Heart right ventricle (tissue), 16 donors: ENCODE measurements at regions not wholly inside any gene's neighbourhood (a gene's known extent, or its start where the extent isn't known, plus 50 kb on each side); places are given as distances from the start of the nearest gene placed in this dataset.
A peak's percentile ranks its signal among the peaks of the same experiment; 100 is the strongest.

Experiments
- ATAC-seq, 8 donors: fragments of 200-7000 bp; cut with Tn5 transposase; one replicate each; pipeline ENCODE4 v1.9.1; 2020; ENCODE audit warnings: mild to moderate bottlenecking in 8 of 8, moderate library complexity in 8 of 8, moderate number of reproducible peaks in 1 of 8
- DNase-seq, 2 donors: peaks; one replicate each; pipeline ENCODE4 v3.0.0-alpha.2; 2020
- H3K27ac ChIP-seq, 10 donors: fragments of 200-600 bp; sonication (generic) in 2 of 10; one replicate each; pipeline versions ENCODE4 v1.5.0 to v1.8.0; 2020 to 2022; ENCODE audit warnings: mild to moderate bottlenecking in 3 of 10
- H3K27me3 ChIP-seq, 7 donors: fragments of 200-600 bp; one replicate each; pipeline ENCODE4 v1.8.0; 2021 to 2022; ENCODE audit warnings: mild to moderate bottlenecking in 2 of 7
- H3K36me3 ChIP-seq, 9 donors: fragments of 200-600 bp; sonication (generic) in 1 of 9; one replicate each; pipeline versions ENCODE4 v1.5.0 to v1.8.0; 2020 to 2022; ENCODE audit warnings: mild to moderate bottlenecking in 2 of 9
- H3K4me1 ChIP-seq, 9 donors: fragments of 200-600 bp; sonication (generic) in 1 of 9; one replicate each; pipeline versions ENCODE4 v1.5.0 to v1.8.0; 2020 to 2022; ENCODE audit warnings: mild to moderate bottlenecking in 4 of 9
- H3K4me3 ChIP-seq, 10 donors: fragments of 200-600 bp; sonication (generic) in 2 of 10; one replicate each; pipeline versions ENCODE4 v1.5.0 to v1.8.0; 2020 to 2022; ENCODE audit warnings: mild to moderate bottlenecking in 7 of 10, moderate library complexity in 2 of 10
- H3K9me3 ChIP-seq, 11 donors: fragments of 200-600 bp in 10 of 11; sonication (generic) in 2 of 11; one replicate each; pipeline versions ENCODE4 v1.5.0 to v1.8.0; 2013 to 2022; ENCODE audit warnings: mild to moderate bottlenecking in 2 of 11, control low read depth in 1 of 11, moderate library complexity in 1 of 11
- WGBS, 2 donors: extraction: QIAGEN DNeasy Blood & Tissue Kit; methylation state at CpG; one replicate each; pipeline ENCODE4 v1.1.7; 2013; ENCODE audit warnings: inconsistent platforms in 1 of 2; 5-methylcytosine and 5-hydroxymethylcytosine counted together
- intact Hi-C, 10 donors: fragments of 100-400 bp; cut with DNase I; formaldehyde crosslinking; loops; one replicate each; pipeline versions ENCODE4 v1.11.1 to v1.14.2; 2022
- TF ChIP-seq, protein P1 (sequence below), 9 donors: fragments of 200-600 bp; sonication (generic) in 2 of 9; IDR thresholded peaks; one replicate each; pipeline versions ENCODE4 v1.5.0 to v1.8.0; 2021 to 2022; ENCODE audit warnings: antibody characterized with exemption in 9 of 9, mild to moderate bottlenecking in 5 of 9, moderate library complexity in 1 of 9
- donor health status: Arrhythmogenic right ventricular cardiomyopathy.
- donor health status: ischemic (EF 13 %, LVEDD 7.1; RV severe dilation, severe dysfunction).
- donor health status: healthy with polysubstance abuse.
- donor health status: DM: no; HTN: yes; CAD: no.
- donor health status: DM: no; HTN: no; CAD: no.
- donor health status: ischemic (EF 25% LVEDD 6.9; RV normal size, moderate dysfunction).
- donor health status: ischemic (EF 25% LVEDD 5.7; RV mildly dilated, moderate dysfunction).
- donor health status: healthy.
- donor health status: DM: yes; HTN: yes; CAD: no.
- donor health status: Ischemic cardiomyopathy.
- donor health status: ischemic (EF 35%, LVEDD 5.7; RV mildly dilated, moderate dysfunction).
- donor health status: nonischemic (EF 11% LVEDD 7.7; RV severe dilation, severe dysfunction).
- donor health status: DM: yes; HTN: yes; CAD: no.
- donor health status: PGD.
- donor health status: ischemic (EF 29% LVEDD 5.4; RV normal size, mild dysfunction).
- donor health status: nonischemic (EF 23%, LVEDD 6.1; RV moderate dilation, normal function).

DNA sequence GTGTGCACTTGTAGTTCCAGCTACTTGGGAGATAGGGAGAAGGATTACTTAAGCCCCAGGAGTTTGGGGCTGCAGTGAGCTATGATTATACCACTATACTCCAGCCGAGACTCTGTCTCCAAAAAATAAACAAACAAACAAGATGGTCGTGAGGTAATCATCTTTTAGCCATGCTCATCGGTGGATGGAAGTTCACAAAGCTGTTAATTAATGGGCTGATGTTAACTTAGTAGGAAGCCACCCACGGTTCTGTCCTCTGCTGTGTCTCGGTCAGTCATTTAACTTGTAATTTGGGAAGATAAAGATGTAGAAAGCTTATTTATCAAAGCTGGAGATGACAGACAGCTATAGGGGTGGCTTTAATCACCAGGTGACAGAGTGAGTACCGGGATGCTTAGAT, 64.9 kb downstream of the ARHGEF18 start:
- Histone ChIP-seq H3K9me3 (no peaks in the 10 kb centered on the region), H3K36me3 (peaks cover 0 to 19% (median 0%) of the 10 kb centered on the region in 9 donors), H3K4me3 (no peak overlapping the region), H3K27ac (no peak overlapping the region), H3K27me3 (no peaks in the 10 kb centered on the region), H3K4me1 (peaks cover 0 to 2% (median 0%) of the 10 kb centered on the region in 9 donors)
- ATAC-seq (no peak), DNase-seq (no peak)
- intact Hi-C loops: no loop called here
- whole genome bisulfite sequencing, 2 donors: 63 to 74% methylated on average over 6 of the region's 6 CpGs
- TF ChIP-seq, protein P1, sequence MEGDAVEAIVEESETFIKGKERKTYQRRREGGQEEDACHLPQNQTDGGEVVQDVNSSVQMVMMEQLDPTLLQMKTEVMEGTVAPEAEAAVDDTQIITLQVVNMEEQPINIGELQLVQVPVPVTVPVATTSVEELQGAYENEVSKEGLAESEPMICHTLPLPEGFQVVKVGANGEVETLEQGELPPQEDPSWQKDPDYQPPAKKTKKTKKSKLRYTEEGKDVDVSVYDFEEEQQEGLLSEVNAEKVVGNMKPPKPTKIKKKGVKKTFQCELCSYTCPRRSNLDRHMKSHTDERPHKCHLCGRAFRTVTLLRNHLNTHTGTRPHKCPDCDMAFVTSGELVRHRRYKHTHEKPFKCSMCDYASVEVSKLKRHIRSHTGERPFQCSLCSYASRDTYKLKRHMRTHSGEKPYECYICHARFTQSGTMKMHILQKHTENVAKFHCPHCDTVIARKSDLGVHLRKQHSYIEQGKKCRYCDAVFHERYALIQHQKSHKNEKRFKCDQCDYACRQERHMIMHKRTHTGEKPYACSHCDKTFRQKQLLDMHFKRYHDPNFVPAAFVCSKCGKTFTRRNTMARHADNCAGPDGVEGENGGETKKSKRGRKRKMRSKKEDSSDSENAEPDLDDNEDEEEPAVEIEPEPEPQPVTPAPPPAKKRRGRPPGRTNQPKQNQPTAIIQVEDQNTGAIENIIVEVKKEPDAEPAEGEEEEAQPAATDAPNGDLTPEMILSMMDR (IDR thresholded peaks at IDR 0.05): no peak

DNA sequence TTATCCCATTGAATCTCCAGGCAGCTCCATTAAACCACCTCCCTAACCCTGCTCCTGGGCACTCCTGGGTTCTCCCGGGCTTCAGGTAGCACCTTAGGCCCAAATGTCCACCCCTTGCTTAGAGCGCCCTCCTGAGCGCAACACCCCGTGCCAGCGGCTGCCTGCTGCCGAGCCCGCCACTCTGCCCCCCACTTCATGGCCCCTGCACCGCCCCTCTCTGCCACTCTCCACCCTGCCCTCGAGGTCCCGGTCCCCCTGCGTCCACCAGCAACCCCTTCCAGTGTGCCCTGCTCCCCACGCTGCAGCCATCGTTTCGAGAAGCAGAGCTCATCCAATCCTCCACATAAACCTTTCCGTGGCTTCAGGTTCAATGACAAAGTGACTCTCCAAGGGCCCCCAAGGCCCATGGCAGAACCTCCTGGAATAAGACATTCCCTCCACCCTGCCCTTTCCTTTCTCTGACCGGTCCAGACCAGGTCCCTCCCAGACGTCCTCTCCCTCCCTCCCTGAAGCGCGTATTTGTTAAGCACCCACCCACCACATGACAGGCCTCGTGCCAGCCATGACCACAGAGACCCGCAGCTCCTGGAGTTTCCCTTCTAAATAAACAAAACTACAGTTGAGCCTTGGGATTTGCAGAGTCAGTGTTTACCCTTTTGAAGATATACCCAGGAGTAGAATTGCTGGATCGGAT, 66.6 kb downstream of the ARHGEF18 start:
- intact Hi-C loops: no loop called here
- peak in 2 of 8 donors; percentile 31 to 35 for ATAC-seq
- H3K4me1 ChIP-seq: peaks cover 0 to 2% (median 0%) of the 10 kb centered on the region in 9 donors

DNA sequence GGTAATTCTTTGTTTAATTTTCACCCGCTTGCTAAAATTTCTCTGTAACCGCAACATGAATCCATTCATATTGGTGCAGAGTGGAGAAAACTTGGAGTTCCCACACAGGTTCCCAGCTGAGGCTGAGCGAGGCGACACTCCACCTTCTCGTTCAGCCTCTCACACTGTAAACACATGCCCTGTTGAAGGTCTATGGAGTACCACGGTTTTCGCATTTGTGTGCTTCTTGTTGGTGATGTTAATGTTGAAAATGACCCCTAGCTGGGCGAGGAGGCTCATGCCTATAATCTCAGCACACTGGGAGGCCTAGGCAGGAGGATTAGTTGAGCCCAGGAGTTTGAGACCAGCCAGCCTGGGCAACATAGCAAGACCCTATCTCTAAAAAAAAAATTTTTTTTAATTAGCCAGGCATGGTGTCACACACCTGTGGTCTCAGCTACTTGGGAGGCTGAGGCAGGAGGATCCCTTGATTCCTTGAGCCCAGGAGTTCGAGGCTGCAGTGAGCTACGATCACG, 67.2 kb downstream of the ARHGEF18 start:
- DNase-seq: no peak

More for the DNA sequence above, 66.6 kb downstream of the ARHGEF18 start:
- Histone ChIP-seq H3K9me3 (no peaks in the 10 kb centered on the region), H3K4me3 (no peak overlapping the region), H3K27me3 (no peaks in the 10 kb centered on the region), H3K36me3 (peaks cover 0 to 19% (median 0%) of the 10 kb centered on the region in 9 donors), H3K27ac (no peak overlapping the region)
- no peak for DNase-seq
- TF ChIP-seq, protein P1 (IDR thresholded peaks at IDR 0.05): no peak
- WGBS, 2 donors: 69 to 74% methylated on average over 22 of the region's 22 CpGs

DNA sequence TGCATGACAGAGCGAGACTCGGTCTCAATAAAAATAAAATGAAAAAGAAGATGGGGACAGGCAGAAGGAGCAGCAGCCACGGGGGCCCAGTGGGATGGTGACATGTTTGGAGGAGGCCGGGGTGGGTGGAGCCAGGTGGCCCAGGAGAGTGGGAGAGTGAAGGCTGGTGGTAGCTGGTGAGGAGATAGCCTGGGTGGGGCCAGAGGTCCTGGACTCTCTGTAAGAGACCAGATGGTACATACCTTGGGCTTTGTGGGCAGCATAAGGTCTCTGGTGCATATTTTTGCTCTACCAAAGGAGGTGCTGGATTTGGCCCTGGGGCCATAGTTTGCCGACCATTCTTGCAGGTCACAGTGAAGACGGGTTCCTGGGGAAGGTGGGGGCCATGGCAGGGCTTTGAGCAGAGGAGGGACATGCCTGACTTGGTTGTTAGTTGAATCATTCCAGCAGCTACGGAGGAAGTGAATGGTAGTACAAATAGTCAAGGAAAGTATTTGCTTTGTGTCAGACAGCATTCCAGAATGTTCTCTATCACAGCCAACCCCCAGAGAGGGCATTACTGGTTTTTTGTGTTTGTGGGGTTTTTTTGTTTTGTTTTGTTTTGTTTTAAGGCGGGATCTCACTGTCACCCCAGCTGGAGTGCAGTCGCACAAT, 69.1 kb downstream of the ARHGEF18 start:
- WGBS, 2 donors: 87 to 88% methylated on average over 9 of the region's 9 CpGs
- no peaks in the 10 kb centered on the region for H3K27me3 ChIP-seq
- peaks cover 0 to 28% (median 0%) of the 10 kb centered on the region in 9 donors for H3K36me3 ChIP-seq
- no peak for DNase-seq
- intact Hi-C loops: no loop called here
- no peak overlapping the region for H3K4me3 ChIP-seq
- peaks cover 0 to 2% (median 0%) of the 10 kb centered on the region in 9 donors for H3K4me1 ChIP-seq
- no peaks in the 10 kb centered on the region for H3K9me3 ChIP-seq
- H3K27ac ChIP-seq: no peak overlapping the region
- TF ChIP-seq, protein P1 (IDR thresholded peaks at IDR 0.05): no peak
- ATAC-seq: no peak

More for the DNA sequence above, 67.2 kb downstream of the ARHGEF18 start:
- Histone ChIP-seq H3K27me3 (no peaks in the 10 kb centered on the region), H3K4me1 (peaks cover 0 to 2% (median 0%) of the 10 kb centered on the region in 9 donors), H3K36me3 (peaks cover 0 to 14% (median 0%) of the 10 kb centered on the region in 9 donors), H3K9me3 (no peaks in the 10 kb centered on the region), H3K27ac (no peak overlapping the region), H3K4me3 (no peak overlapping the region)
- TF ChIP-seq, protein P1 (IDR thresholded peaks at IDR 0.05): no peak
- no peak for ATAC-seq
- 93 to 96% methylated on average over 11 of the region's 11 CpGs for WGBS, 2 donors
- intact Hi-C loops: no loop called here
